DOHH2 (cell line): ENCODE measurements at regions not wholly inside any gene's neighbourhood (a gene's known extent, or its start where the extent isn't known, plus 50 kb on each side); places are given as distances from the start of the nearest gene placed in this dataset.

Experiments
- H3F3A ChIP-seq: fragments of 200-600 bp; sonication (generic), shearing (Covaris generic); 2 replicates; pipeline ENCODE4 v1.6.0; 2016; ENCODE audit warnings: antibody characterized with exemption, mild to moderate bottlenecking; ENCODE audit not compliant: control insufficient read depth, insufficient read depth
- H3K27ac ChIP-seq: fragments of 200-600 bp; sonication (generic); 2 replicates; pipeline ENCODE4 v1.5.1; 2014; ENCODE audit warnings: low read depth, mild to moderate bottlenecking, low read length, moderate library complexity
- H3K27me3 ChIP-seq: fragments of 200-600 bp; sonication (generic); 2 replicates; pipeline ENCODE4 v1.6.1; 2014; ENCODE audit warnings: mild to moderate bottlenecking, low read length, mixed read lengths; ENCODE audit not compliant: control insufficient read depth
- H3K36me3 ChIP-seq: fragments of 200-600 bp; sonication (generic); 2 replicates; pipeline ENCODE4 v1.6.1; 2014; ENCODE audit warnings: mild to moderate bottlenecking, low read length, moderate library complexity, mixed read lengths; ENCODE audit not compliant: control insufficient read depth
- H3K4me1 ChIP-seq: fragments of 200-600 bp; sonication (generic); 2 replicates; pipeline ENCODE4 v1.6.1; 2014; ENCODE audit warnings: mild to moderate bottlenecking, low read length, mixed read lengths; ENCODE audit not compliant: control insufficient read depth
- H3K4me2 ChIP-seq: fragments of 200-600 bp; sonication (generic); 2 replicates; pipeline ENCODE4 v1.6.0; 2014; ENCODE audit warnings: mild to moderate bottlenecking, low read length, moderate library complexity
- H3K4me3 ChIP-seq: fragments of 200-600 bp; sonication (generic); 2 replicates; pipeline ENCODE4 v1.5.1; 2014; ENCODE audit warnings: mild to moderate bottlenecking, low read length, mixed read lengths
- H3K79me2 ChIP-seq: fragments of 200-600 bp; sonication (generic); 2 replicates; pipeline ENCODE4 v1.6.1; 2014; ENCODE audit warnings: mild to moderate bottlenecking, low read length, mixed read lengths; ENCODE audit not compliant: control insufficient read depth
- H3K9me2 ChIP-seq: fragments of 200-600 bp; sonication (generic); replicated peaks from 2 replicates; pipeline ENCODE4 v1.6.1; 2014; ENCODE audit warnings: mild to moderate bottlenecking, low read length, mixed read lengths; ENCODE audit not compliant: control insufficient read depth
- H3K9me3 ChIP-seq: fragments of 200-600 bp; sonication (generic); 2 replicates; pipeline ENCODE4 v1.6.1; 2014; ENCODE audit warnings: antibody characterized with exemption, low read length, mixed read lengths; ENCODE audit not compliant: control insufficient read depth, insufficient read depth
- H4K20me1 ChIP-seq: fragments of 200-600 bp; sonication (generic); 2 replicates; pipeline ENCODE4 v1.6.0; 2014; ENCODE audit warnings: low read depth, mild to moderate bottlenecking, antibody characterized with exemption, low read length, moderate library complexity; ENCODE audit not compliant: control insufficient read depth, insufficient read depth
- EZH2phosphoT487 ChIP-seq: fragments of 200-600 bp; sonication (generic); IDR thresholded peaks from 2 replicates; pipeline ENCODE4 v1.6.1; 2017; ENCODE audit warnings: borderline replicate concordance, mild to moderate bottlenecking, antibody characterized with exemption, low read length, moderate library complexity, mixed read lengths
- TF ChIP-seq, protein P1 (sequence below): fragments of 200-600 bp; sonication (generic); IDR thresholded peaks from one replicate; pipeline ENCODE4 v1.5.1; 2014; ENCODE audit warnings: antibody characterized with exemption, mild to moderate bottlenecking, low read depth, low read length; ENCODE audit not compliant: poor library complexity, severe bottlenecking

DNA sequence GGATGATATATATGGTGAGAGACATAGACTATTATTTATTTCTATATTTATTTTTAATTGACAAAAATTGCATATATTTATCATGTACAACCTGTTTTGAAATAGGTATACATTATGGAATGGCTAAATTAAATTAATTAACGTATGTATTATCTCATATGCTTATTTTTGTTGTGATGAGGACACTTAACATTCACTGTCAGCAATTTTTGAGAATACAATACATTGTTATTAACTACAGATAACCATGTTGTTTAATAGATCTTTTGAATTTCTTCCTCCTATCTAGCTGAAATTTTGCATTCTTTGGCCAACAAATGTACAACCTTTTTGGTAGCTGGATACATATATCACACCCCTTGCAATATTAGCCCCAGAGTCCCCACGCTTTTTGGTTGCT lies 110.7 kb upstream of the CITED2 start:
- Histone ChIP-seq H3K27ac (no peak overlapping the region), H4K20me1 (no peaks in the 10 kb centered on the region), H3K79me2 (no peaks in the 10 kb centered on the region), H3K9me3 (no peaks in the 10 kb centered on the region), H3K4me3 (no peak overlapping the region), H3K27me3 (no peaks in the 10 kb centered on the region), H3K9me2 (no peaks in the 10 kb centered on the region), H3K4me1 (no peaks in the 10 kb centered on the region), H3K4me2 (no peak overlapping the region), H3F3A (no peaks in the 10 kb centered on the region), H3K36me3 (no peaks in the 10 kb centered on the region)
- TF ChIP-seq, protein P1, sequence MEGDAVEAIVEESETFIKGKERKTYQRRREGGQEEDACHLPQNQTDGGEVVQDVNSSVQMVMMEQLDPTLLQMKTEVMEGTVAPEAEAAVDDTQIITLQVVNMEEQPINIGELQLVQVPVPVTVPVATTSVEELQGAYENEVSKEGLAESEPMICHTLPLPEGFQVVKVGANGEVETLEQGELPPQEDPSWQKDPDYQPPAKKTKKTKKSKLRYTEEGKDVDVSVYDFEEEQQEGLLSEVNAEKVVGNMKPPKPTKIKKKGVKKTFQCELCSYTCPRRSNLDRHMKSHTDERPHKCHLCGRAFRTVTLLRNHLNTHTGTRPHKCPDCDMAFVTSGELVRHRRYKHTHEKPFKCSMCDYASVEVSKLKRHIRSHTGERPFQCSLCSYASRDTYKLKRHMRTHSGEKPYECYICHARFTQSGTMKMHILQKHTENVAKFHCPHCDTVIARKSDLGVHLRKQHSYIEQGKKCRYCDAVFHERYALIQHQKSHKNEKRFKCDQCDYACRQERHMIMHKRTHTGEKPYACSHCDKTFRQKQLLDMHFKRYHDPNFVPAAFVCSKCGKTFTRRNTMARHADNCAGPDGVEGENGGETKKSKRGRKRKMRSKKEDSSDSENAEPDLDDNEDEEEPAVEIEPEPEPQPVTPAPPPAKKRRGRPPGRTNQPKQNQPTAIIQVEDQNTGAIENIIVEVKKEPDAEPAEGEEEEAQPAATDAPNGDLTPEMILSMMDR: no peak
- TF ChIP-seq EZH2phosphoT487: no peak

DNA sequence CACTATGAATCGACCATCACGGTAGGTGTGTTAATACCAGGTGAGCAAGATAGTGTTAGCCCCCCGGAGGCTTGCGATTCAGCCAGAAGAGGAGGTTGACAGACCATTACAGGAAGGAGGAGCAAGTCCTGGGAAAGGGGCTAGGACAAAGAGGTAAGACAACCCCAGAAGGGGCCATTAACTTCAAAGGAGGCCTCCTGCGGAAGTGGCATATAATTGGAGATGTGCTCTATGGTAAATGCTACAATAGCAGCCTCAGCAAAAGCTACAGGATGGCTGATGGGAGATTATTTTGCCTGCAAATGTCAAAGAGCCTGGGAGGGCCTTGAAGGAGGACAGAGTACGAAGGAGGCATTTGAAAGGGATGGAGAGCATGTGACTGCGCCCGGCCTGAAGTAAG lies 108.6 kb upstream of the CITED2 start:
- no peak overlapping the region for H3K4me3 ChIP-seq
- no peaks in the 10 kb centered on the region for H3K9me3 ChIP-seq
- no peaks in the 10 kb centered on the region for H4K20me1 ChIP-seq
- H3K27me3 ChIP-seq: no peaks in the 10 kb centered on the region
- H3K36me3 ChIP-seq: no peaks in the 10 kb centered on the region
- TF ChIP-seq EZH2phosphoT487: no peak
- TF ChIP-seq, protein P1: no peak
- H3F3A ChIP-seq: no peaks in the 10 kb centered on the region
- H3K79me2 ChIP-seq: no peaks in the 10 kb centered on the region
- no peak overlapping the region for H3K27ac ChIP-seq
- H3K4me1 ChIP-seq: no peaks in the 10 kb centered on the region
- no peak overlapping the region for H3K4me2 ChIP-seq
- no peaks in the 10 kb centered on the region for H3K9me2 ChIP-seq

DNA sequence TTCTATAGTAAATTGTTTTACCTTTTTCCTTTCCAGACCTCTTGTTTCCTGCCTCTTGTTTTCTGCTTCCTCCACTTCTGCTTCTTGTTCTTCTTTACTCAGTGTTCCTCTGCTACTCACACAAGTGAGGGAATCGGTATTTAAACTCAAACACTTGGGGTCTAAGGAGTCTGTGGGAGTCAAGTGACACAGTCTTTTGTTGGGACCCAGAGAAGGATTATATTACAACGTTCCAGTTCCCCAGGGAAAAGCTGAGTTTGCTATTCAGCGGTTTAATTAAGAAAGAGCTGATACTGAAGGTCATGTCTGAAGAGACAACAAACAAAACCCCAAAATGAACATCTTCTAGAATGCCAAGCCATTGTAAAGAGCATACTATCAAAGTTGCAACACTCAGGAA lies 107.8 kb upstream of the CITED2 start:
- Histone ChIP-seq H3K4me1 (no peaks in the 10 kb centered on the region), H3K36me3 (no peaks in the 10 kb centered on the region), H3K9me3 (no peaks in the 10 kb centered on the region), H3K27ac (no peak overlapping the region), H3K4me2 (no peak overlapping the region), H3K4me3 (no peak overlapping the region), H3K79me2 (no peaks in the 10 kb centered on the region), H3K27me3 (no peaks in the 10 kb centered on the region), H3K9me2 (no peaks in the 10 kb centered on the region), H3F3A (no peaks in the 10 kb centered on the region), H4K20me1 (no peaks in the 10 kb centered on the region)
- no peak for TF ChIP-seq EZH2phosphoT487
- TF ChIP-seq, protein P1: no peak
